ENCODE measurements at regions not wholly inside any gene's neighbourhood (a gene's known extent, or its start where the extent isn't known, plus 50 kb on each side); places are given as distances from the start of the nearest gene placed in this dataset.

DNA sequence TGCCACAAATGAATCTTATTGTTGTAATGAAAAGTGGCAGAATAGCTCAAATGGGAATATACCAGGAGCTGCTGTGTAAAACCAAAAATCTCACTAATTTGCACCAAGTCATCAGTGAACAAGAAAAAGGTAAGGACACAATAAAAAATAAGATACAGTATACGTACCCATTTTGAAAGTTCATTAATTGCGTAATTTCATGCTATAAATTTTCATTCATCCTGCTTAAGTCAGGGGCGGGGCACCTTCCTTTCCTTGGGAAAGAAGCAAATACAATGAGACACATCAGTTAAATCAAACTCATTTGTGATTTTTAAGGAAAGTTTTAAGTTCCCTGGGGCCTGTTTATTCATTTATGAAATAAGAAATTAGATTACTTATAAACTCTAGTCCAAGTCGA is 65.4 kb downstream of the HSPA13 start:
- Histone ChIP-seq H3K27ac (ENCODE audit: low read depth, low read length, poor library complexity, severe bottlenecking) (no peak overlapping the region), H3F3A (ENCODE audit: insufficient read depth, low read length) (no peaks in the 10 kb centered on the region), H3K36me3 (ENCODE audit: insufficient read depth, low read length) (no peaks in the 10 kb centered on the region), H2AFZ (ENCODE audit: low read length) (no peak overlapping the region), H4K20me1 (ENCODE audit: insufficient read depth, low read length) (no peaks in the 10 kb centered on the region), H3K9me2 (ENCODE audit: low read depth, low read length) (no peaks in the 10 kb centered on the region), H3K4me2 (ENCODE audit: low read length) (no peak overlapping the region), H3K79me2 (ENCODE audit: insufficient read depth, low read length) (no peaks in the 10 kb centered on the region), H3K9me3 (ENCODE audit: low read length) (no peaks in the 10 kb centered on the region), H3K9ac (ENCODE audit: low read length) (no peak overlapping the region), H3K4me1 (ENCODE audit: insufficient read depth, low read length, severe bottlenecking) (no peaks in the 10 kb centered on the region), H3K27me3 (ENCODE audit: insufficient read depth, low read length) (no peaks in the 10 kb centered on the region), H3K4me3 (ENCODE audit: low read depth, low read length, poor library complexity, severe bottlenecking) (no peak overlapping the region)
- TF ChIP-seq, protein P1, sequence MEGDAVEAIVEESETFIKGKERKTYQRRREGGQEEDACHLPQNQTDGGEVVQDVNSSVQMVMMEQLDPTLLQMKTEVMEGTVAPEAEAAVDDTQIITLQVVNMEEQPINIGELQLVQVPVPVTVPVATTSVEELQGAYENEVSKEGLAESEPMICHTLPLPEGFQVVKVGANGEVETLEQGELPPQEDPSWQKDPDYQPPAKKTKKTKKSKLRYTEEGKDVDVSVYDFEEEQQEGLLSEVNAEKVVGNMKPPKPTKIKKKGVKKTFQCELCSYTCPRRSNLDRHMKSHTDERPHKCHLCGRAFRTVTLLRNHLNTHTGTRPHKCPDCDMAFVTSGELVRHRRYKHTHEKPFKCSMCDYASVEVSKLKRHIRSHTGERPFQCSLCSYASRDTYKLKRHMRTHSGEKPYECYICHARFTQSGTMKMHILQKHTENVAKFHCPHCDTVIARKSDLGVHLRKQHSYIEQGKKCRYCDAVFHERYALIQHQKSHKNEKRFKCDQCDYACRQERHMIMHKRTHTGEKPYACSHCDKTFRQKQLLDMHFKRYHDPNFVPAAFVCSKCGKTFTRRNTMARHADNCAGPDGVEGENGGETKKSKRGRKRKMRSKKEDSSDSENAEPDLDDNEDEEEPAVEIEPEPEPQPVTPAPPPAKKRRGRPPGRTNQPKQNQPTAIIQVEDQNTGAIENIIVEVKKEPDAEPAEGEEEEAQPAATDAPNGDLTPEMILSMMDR (IDR thresholded peaks at IDR 0.05; ENCODE audit: low read length), result no peak
- TF ChIP-seq EZH2 (IDR thresholded peaks at IDR 0.05; ENCODE audit: borderline replicate concordance, low read length), result no peak

DNA sequence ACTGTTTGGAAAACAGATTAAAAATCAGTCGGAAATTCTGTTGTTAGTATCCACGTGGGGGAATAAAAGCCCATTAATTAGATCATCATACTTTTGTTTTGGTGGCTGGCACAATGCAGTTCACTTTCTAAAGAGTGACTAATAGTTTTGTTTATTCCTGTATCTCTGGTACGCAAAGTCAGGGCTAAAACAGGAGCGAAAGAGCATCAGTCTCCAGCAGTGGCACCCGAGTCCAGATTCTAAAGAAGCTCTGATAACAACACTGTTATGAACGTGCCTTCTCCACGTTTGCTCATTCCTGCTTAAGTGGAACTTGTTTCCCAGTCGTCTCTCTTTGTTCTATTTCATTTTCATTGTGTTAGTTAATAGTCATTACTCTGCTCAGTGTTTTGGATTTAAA is 69.6 kb downstream of the HSPA13 start:
- Histone ChIP-seq H3K4me1 (ENCODE audit: insufficient read depth, low read length, severe bottlenecking) (no peaks in the 10 kb centered on the region), H3K9me3 (ENCODE audit: low read length) (no peaks in the 10 kb centered on the region), H3K4me2 (ENCODE audit: low read length) (no peak overlapping the region), H3K4me3 (ENCODE audit: low read depth, low read length, poor library complexity, severe bottlenecking) (no peak overlapping the region), H3K9me2 (ENCODE audit: low read depth, low read length) (no peaks in the 10 kb centered on the region), H3K79me2 (ENCODE audit: insufficient read depth, low read length) (no peaks in the 10 kb centered on the region), H3K27me3 (ENCODE audit: insufficient read depth, low read length) (no peaks in the 10 kb centered on the region), H2AFZ (ENCODE audit: low read length) (no peak overlapping the region), H4K20me1 (ENCODE audit: insufficient read depth, low read length) (no peaks in the 10 kb centered on the region), H3K27ac (ENCODE audit: low read depth, low read length, poor library complexity, severe bottlenecking) (no peak overlapping the region), H3K36me3 (ENCODE audit: insufficient read depth, low read length) (no peaks in the 10 kb centered on the region), H3F3A (ENCODE audit: insufficient read depth, low read length) (no peaks in the 10 kb centered on the region), H3K9ac (ENCODE audit: low read length) (no peak overlapping the region)
- no peak for TF ChIP-seq EZH2 (IDR thresholded peaks at IDR 0.05; ENCODE audit: borderline replicate concordance, low read length)
- TF ChIP-seq, protein P1 (IDR thresholded peaks at IDR 0.05; ENCODE audit: low read length), result no peak

DNA sequence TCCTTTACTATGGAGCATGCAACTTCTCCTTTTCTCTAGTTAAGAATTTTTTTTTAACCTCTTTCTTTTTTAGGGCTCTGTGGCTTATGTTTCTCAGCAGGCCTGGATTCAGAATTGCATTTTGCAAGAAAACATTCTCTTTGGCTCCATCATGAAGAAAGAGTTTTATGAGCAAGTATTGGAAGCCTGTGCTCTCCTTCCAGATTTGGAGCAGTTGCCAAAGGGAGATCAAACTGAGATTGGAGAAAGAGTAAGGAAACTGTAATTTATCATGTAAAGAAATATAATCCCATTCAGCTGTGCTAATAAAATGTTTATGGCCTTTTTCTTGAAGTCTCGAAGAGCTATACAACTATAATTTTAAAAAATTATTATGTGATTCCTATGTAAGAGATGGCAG is 70.1 kb downstream of the HSPA13 start:
- no peak overlapping the region for H2AFZ ChIP-seq (ENCODE audit: low read length)
- H3K79me2 ChIP-seq (ENCODE audit: insufficient read depth, low read length), result no peaks in the 10 kb centered on the region
- no peaks in the 10 kb centered on the region for H4K20me1 ChIP-seq (ENCODE audit: insufficient read depth, low read length)
- H3K9ac ChIP-seq (ENCODE audit: low read length), result no peak overlapping the region
- no peaks in the 10 kb centered on the region for H3K27me3 ChIP-seq (ENCODE audit: insufficient read depth, low read length)
- H3K4me3 ChIP-seq (ENCODE audit: low read depth, low read length, poor library complexity, severe bottlenecking), result no peak overlapping the region
- no peak overlapping the region for H3K4me2 ChIP-seq (ENCODE audit: low read length)
- no peaks in the 10 kb centered on the region for H3K9me2 ChIP-seq (ENCODE audit: low read depth, low read length)
- H3K36me3 ChIP-seq (ENCODE audit: insufficient read depth, low read length), result no peaks in the 10 kb centered on the region
- no peak overlapping the region for H3K27ac ChIP-seq (ENCODE audit: low read depth, low read length, poor library complexity, severe bottlenecking)
- no peaks in the 10 kb centered on the region for H3K4me1 ChIP-seq (ENCODE audit: insufficient read depth, low read length, severe bottlenecking)
- H3F3A ChIP-seq (ENCODE audit: insufficient read depth, low read length), result no peaks in the 10 kb centered on the region
- TF ChIP-seq EZH2 (IDR thresholded peaks at IDR 0.05; ENCODE audit: borderline replicate concordance, low read length), result no peak
- TF ChIP-seq, protein P1 (IDR thresholded peaks at IDR 0.05; ENCODE audit: low read length), result no peak
- H3K9me3 ChIP-seq (ENCODE audit: low read length), result no peaks in the 10 kb centered on the region

Measured in OCI-LY1 (cell line).